H1 (cell line): ENCODE measurements at regions not wholly inside any gene's neighbourhood (a gene's known extent, or its start where the extent isn't known, plus 50 kb on each side); places are given as distances from the start of the nearest gene placed in this dataset.

ENCODE experiments used
- BACH1 ChIP-seq: IDR thresholded peaks from 2 replicates; pipeline ENCODE4 v1.6.1; 2012; ENCODE audit warnings: low read length, improper control_type of control experiment
- E2F6 ChIP-seq: IDR thresholded peaks from 2 replicates; pipeline ENCODE4 v1.6.1; 2012; ENCODE audit warnings: inconsistent platforms
- HDAC6 ChIP-seq: IDR thresholded peaks from one replicate; pipeline ENCODE4 v1.7.1; 2012; ENCODE audit warnings: low read depth, mild to moderate bottlenecking, inconsistent platforms, low read length, moderate library complexity
- KDM5A ChIP-seq: fragments of 200-600 bp; IDR thresholded peaks from 2 replicates; pipeline ENCODE4 v1.7.1; 2012; ENCODE audit warnings: mild to moderate bottlenecking, low read length, inconsistent platforms, mixed read lengths
- SRF ChIP-seq: IDR thresholded peaks from 2 replicates; pipeline ENCODE4 v1.6.1; 2011; ENCODE audit warnings: mild to moderate bottlenecking, low read depth, low read length, moderate library complexity
- SUZ12 ChIP-seq: fragments of 200-600 bp; sonication (generic); IDR thresholded peaks from 2 replicates; pipeline ENCODE4 v1.6.1; 2012; ENCODE audit warnings: mild to moderate bottlenecking, inconsistent platforms, low read length, moderate library complexity, mixed read lengths
- YY1 ChIP-seq: IDR thresholded peaks from 2 replicates; pipeline ENCODE4 v1.6.1; 2011; ENCODE audit warnings: low read depth, mild to moderate bottlenecking, low read length

DNA sequence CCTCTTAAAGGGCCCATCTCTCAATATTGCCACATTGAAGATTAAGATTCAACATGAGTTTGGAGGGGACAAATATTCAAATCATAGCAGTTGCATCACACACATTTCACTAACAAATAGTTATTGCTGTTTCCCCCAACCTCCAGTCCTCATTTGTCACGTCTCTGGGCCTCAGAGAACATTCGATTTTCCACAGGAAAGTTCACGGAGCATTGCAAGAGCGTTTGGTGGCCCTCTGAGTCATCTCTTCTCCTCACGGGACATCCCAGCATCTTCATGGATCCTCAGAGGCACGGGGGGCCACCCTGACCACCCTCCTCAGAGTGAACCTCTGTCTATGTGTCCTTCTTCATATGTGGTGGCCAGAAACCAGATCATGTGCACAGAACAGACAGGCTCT, 50.3 kb upstream of the CHST15 start (continued):
- TF ChIP-seq KDM5A (no peak), BACH1 (no peak), HDAC6 (no peak), SRF (no peak), YY1 (no peak), SUZ12 (no peak), E2F6 (no peak)
